GM21447 (cell line): ENCODE measurements at regions not wholly inside any gene's neighbourhood (a gene's known extent, or its start where the extent isn't known, plus 50 kb on each side); places are given as distances from the start of the nearest gene placed in this dataset.

ENCODE experiments used
- ATAC-seq: cut with Tn5 transposase; IDR thresholded peaks from one replicate; pipeline ENCODE4 v1.9.1; 2021; ENCODE audit not compliant: unreplicated experiment

GRCh38 chr1:68293609-68294366 lies 61.5 kb upstream of the WLS start:
- ATAC-seq = no peak

GRCh38 chr1:68293122-68293521 lies 60.8 kb upstream of the WLS start:
- ATAC-seq = no peak

GRCh38 chr1:68291688-68292384 lies 59.5 kb upstream of the WLS start:
- ATAC-seq = no peak

- ATAC-seq = no peak
Observed at GRCh38 chr1:68287241-68287640, 54.9 kb upstream of the WLS start.

GRCh38 chr1:68285046-68285445 lies 52.7 kb upstream of the WLS start:
- no peak for ATAC-seq

GRCh38 chr1:68281946-68282615 lies 49.8 kb upstream of the WLS start:
- no peak for ATAC-seq
